A673 (cell line): ENCODE measurements at regions not wholly inside any gene's neighbourhood (a gene's known extent, or its start where the extent isn't known, plus 50 kb on each side); places are given as distances from the start of the nearest gene placed in this dataset.

Experiments
- BruUV-seq: library from RNA; stranded (reverse); fragments of 400-500 nt; replicated peaks from 2 replicates; lab custom pipeline; 2021; lab: Mats Ljungman, UMichigan
- CTCF ChIA-PET: fragments of 300-600 bp; sonication (Branson Sonifier 250); formaldehyde crosslinking; loops from one replicate; lab custom pipeline; 2022; ENCODE audit warnings: antibody characterized with exemption; lab: Charles Lee
- POLR2A ChIA-PET: fragments of 300-600 bp; sonication (Branson Sonifier 250); formaldehyde crosslinking; loops from one replicate; lab custom pipeline; 2022; ENCODE audit warnings: antibody characterized with exemption; ENCODE audit not compliant: low non-redundant PET; lab: Charles Lee
- DNase-seq: peaks from one replicate; pipeline ENCODE4 v3.0.0-alpha.2; 2015; ENCODE audit warnings: low spot score
- H3K27ac ChIP-seq: fragments of 200-600 bp; sonication (generic); 2 replicates; pipeline ENCODE4 v1.5.1; 2016; ENCODE audit warnings: mixed run types, low read depth, mild to moderate bottlenecking, mixed read lengths, antibody characterized with exemption, low read length; ENCODE audit not compliant: poor library complexity, severe bottlenecking
- H3K27me3 ChIP-seq: fragments of 200-600 bp; sonication (generic); replicated peaks from 2 replicates; pipeline ENCODE4 v1.6.1; 2017; ENCODE audit warnings: mixed run types, low read depth, mild to moderate bottlenecking, mixed read lengths, antibody characterized with exemption, low read length; ENCODE audit not compliant: insufficient read depth, poor library complexity
- H3K36me3 ChIP-seq: fragments of 200-600 bp; sonication (generic); 2 replicates; pipeline ENCODE4 v1.6.1; 2016; ENCODE audit warnings: mixed run types, mild to moderate bottlenecking, mixed read lengths, antibody characterized with exemption, low read length; ENCODE audit not compliant: insufficient read depth, poor library complexity, severe bottlenecking
- H3K4me1 ChIP-seq: fragments of 200-600 bp; sonication (generic); 2 replicates; pipeline ENCODE4 v1.6.1; 2017; ENCODE audit warnings: mixed run types, mild to moderate bottlenecking, mixed read lengths, antibody characterized with exemption, low read length; ENCODE audit not compliant: insufficient read depth, poor library complexity, severe bottlenecking
- H3K4me3 ChIP-seq: fragments of 200-600 bp; sonication (generic); 2 replicates; pipeline ENCODE4 v1.5.1; 2016; ENCODE audit warnings: low read depth, mixed run types, mild to moderate bottlenecking, mixed read lengths, low read length; ENCODE audit not compliant: poor library complexity, severe bottlenecking
- H3K9me3 ChIP-seq: fragments of 200-600 bp; sonication (generic); 2 replicates; pipeline ENCODE4 v1.6.1; 2016; ENCODE audit warnings: mixed run types, low read depth, mild to moderate bottlenecking, mixed read lengths, antibody characterized with exemption, low read length; ENCODE audit not compliant: poor library complexity, severe bottlenecking
- CTCF ChIP-seq: fragments of 300-800, 200-600 bp; sonication (generic); conservative IDR thresholded peaks from 2 replicates; pipeline ENCODE4 v1.5.1; 2017; ENCODE audit warnings: low read depth, mild to moderate bottlenecking, antibody characterized with exemption, low read length, moderate library complexity, mixed read lengths
- EZH2 ChIP-seq: fragments of 200-600 bp; sonication (generic); IDR thresholded peaks from 2 replicates; pipeline ENCODE4 v1.6.1; 2017; ENCODE audit warnings: borderline replicate concordance, low read depth, mild to moderate bottlenecking, mixed read lengths, antibody characterized with exemption, low read length; ENCODE audit not compliant: poor library complexity, severe bottlenecking
- intact Hi-C: fragments of 100-400 bp; cut with micrococcal nuclease; formaldehyde crosslinking; loops from one replicate; pipeline ENCODE4 v1.10.0; 2022; ENCODE audit not compliant: unreplicated experiment

- Histone ChIP-seq H3K27me3 (no peaks in the 10 kb centered on the region), H3K9me3 (no peaks in the 10 kb centered on the region), H3K4me3 (no peak overlapping the region), H3K27ac (no peak overlapping the region), H3K36me3 (no peaks in the 10 kb centered on the region), H3K4me1 (no peaks in the 10 kb centered on the region)
- no TSS peak for BruUV-seq
- DNase-seq = no peak
- ChIA-PET CTCF (no interaction called here), POLR2A (no interaction called here)
- intact Hi-C loops = no loop called here
- TF ChIP-seq CTCF (no peak), EZH2 (no peak)
Measured at GRCh38 chr19:31705656-31706055, 356.4 kb upstream of the TSHZ3 start.

GRCh38 chr19:31706131-31706530 lies 356.9 kb upstream of the TSHZ3 start:
- no TSS peak for BruUV-seq

GRCh38 chr19:31706691-31707620 lies 357.7 kb upstream of the TSHZ3 start:
- ChIA-PET POLR2A (no interaction called here), CTCF (no interaction called here)
- Histone ChIP-seq H3K4me3 (no peak overlapping the region), H3K36me3 (no peaks in the 10 kb centered on the region), H3K4me1 (no peaks in the 10 kb centered on the region), H3K27ac (no peak overlapping the region), H3K9me3 (no peaks in the 10 kb centered on the region), H3K27me3 (no peaks in the 10 kb centered on the region)
- intact Hi-C loops = no loop called here
- no peak for TF ChIP-seq CTCF
- TF ChIP-seq EZH2 = no peak
- BruUV-seq = no TSS peak
- no peak for DNase-seq

More at GRCh38 chr19:31706131-31706530, 356.9 kb upstream of the TSHZ3 start:
- no peaks in the 10 kb centered on the region for H3K9me3 ChIP-seq
- H3K4me1 ChIP-seq = no peaks in the 10 kb centered on the region
- no peak overlapping the region for H3K27ac ChIP-seq
- no peaks in the 10 kb centered on the region for H3K27me3 ChIP-seq
- DNase-seq = no peak
- ChIA-PET CTCF (no interaction called here), POLR2A (no interaction called here)
- TF ChIP-seq CTCF (no peak), EZH2 (no peak)
- intact Hi-C loops = no loop called here
- H3K36me3 ChIP-seq = no peaks in the 10 kb centered on the region
- H3K4me3 ChIP-seq = no peak overlapping the region
